ENCODE measurements at regions not wholly inside any gene's neighbourhood (a gene's known extent, or its start where the extent isn't known, plus 50 kb on each side); places are given as distances from the start of the nearest gene placed in this dataset.
"Not testable (repeated sequence)": the region's sequence is repeated elsewhere in the genome, so short reads cannot be mapped to it uniquely, and the experiment has no call there.

DNA sequence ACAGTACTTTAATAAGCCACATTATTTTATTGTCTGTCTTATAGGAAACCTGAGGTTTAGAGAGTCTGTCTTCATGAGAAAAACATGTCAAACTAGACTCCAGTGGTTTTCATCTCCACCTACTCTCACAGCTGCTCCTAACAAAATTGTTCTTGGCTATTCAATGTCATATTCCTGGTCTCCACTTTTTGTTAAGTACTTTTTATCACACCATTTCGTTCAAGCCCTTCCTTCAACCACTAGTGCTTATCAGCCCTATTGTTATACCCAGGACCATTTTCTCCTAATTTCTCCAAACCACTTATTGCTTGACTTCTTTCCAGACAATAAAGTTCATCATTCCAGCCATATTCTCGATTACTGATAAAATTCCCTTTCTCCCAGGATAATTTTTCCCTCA lies 1674.3 kb upstream of the AGA start:
- no peak for DNase-seq (ENCODE audit: low spot score)

DNA sequence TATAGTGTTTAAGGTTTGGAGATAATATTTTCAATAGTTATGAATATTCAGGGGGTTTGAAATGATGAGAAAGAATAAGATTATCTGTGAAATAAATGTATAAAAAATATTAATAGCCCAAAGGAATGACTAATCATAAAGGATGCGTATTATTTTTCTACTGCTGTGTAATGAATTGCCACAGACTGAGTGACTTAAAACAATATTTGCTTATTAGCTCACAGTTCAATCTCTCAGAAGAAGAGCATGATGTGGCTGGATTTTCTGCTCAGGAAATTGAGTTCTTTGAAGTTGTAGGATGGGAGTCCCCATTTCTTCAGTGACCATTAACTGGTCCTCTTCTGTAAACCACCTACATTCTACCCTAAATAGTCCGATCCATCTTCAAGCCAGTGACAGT lies 1680.8 kb upstream of the AGA start:
- DNase-seq (ENCODE audit: low spot score): no peak

DNA sequence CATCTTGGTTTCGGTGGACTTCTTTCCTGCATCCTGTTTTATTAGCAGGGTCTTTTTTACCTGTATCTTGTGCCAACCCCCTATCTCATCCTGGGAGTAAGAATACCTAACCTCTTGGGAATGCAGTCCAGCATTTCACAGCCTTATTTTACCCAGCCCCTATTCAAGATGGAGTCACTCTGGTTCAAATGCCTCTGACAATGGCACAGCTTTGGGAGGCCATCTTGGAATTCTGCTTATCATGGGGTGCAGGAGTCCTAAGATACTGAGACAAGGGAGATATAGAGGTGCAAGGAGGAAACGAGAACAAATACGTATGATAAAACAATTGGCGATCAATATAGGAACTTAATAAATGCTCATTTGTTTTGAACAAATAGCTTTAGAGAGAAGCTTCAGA lies 1682.2 kb upstream of the AGA start:
- DNase-seq (ENCODE audit: low spot score): no peak

DNA sequence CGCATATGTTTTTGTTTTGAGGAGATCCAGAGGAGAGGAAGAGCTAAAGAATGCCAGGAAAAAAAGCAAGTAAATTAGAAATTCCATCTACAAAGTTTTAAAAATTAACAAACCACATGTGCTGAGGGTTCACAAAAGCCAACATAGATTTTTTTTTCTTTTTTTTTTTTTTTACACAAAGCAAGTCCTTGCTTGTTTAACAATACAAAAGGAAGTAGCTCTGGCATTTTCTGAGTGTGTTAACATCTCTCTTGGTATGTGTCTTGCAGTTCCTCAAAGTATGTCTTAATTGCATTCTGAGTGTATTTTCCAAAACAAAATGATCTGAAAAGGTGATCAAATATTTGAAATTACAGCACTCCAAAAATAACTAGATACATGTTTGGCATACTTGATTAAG lies 1682.7 kb upstream of the AGA start:
- DNase-seq (ENCODE audit: low spot score): no peak

DNA sequence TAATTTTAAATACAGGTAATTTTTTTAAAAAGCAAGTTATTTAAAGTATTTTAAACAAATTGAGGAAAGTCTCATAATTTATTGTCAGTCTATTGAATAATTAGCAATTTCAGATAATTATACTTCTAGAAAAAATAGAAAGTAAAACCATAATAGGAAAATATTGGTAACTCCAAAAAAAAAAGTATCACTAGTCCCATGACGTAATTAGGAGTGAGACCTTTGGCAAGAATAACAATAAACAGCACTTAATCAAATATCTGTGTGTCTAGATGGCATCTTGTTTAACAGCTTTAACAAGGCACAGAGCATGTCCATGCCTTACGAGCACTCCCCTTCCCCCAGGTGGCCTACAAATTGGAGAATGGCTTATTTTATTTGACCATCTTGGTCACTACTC lies 1683.6 kb upstream of the AGA start:
- no peak for DNase-seq (ENCODE audit: low spot score)

DNA sequence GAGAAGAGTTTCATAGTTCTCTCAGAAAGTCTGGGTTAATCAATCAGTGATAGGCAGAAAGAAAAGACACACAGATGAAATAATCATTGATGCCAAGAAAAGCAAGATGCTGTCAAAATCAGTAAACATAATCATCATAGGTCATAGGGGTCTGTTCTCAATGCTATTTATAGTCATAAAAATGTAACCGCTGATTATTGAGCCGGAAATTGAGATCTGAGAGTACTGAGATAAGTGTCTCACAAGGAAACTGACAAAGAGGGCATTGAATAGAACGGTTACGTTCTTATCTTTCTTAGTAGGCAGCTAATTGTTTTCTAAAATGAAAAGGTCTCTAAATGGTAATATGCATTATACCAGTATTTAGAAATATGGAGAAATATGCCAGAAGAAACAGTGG lies 1686.1 kb upstream of the AGA start:
- DNase-seq (ENCODE audit: low spot score): no peak

DNA sequence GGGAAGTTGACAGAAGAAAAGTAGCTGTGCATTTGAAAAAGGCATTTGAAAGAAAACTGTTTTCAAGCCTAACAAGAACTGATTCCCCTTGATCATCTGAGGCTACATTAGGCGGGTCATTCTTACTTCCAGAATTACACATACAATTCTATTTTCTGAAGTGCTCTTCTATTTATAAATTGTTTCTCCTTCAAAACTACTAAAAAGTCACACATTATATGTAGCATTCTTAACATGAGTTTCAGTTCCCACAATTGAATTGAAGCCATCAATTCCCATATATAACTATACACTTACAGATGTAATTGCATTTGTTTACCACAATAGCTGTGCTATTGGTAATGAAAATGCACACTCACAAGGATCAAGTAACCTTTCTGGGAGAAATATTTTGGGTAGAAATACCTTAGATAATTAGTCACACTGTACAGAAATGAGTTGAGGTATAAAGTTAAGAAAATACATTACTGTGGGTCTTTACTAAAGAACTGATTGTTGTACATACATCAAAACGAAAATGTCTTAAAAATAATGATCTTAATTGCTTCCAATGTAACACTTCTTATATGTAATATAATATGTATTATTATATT lies 1688.0 kb upstream of the AGA start:
- no peak for DNase-seq (ENCODE audit: low spot score)

DNA sequence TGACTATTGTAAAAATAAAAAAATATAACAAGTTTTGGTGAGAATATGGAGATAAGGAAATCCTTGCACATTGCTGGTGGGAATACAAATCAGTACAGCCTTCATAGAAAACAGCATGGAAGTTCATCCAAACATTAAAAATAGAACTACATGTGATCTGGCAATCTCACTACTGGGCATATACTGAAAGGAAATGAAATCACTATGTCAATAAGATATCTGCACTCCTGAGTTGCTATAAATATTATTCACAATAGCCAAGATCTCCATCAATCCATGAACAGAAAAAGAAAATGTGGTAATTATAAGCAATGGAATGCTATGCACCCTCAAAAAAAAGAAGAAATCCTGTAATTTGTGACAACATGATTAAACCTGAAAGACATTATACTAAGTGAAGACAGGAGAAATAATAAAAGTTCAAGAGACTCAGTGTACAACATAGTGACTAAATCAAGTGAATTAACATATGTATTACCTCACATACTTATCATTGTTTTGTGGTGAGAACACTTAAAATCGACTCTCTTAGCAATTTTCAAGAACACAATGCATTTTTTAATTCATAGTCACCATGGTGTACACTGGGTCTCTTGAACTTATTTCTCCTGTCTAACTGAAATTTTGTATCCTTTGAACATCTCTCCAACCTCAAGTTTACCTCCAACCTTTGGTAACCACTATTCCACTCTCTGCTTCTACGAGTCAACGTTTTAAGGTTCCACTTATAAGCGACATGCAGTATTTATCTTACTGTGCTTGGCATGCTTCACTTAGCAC lies 1703.7 kb upstream of the AGA start:
- DNase-seq (ENCODE audit: low spot score): no peak

DNA sequence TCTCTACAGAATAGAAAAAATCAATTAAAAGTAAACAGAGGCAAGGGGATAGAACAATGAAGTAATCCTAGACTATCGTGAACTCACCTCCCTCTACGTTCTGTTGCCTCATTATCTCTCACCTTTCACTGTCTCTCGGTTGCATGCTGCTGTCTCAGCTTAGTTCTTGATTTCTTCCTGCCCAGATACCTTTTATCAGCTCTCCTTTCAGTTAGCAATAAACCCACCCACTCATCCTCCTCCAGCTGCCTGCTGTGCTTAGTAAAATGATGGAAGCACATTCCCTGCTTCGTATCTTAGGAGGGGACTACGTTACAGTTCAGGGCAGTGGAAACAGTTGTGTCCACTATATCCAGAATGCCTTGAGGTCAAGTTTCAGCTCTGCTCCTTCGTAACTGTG lies 1709.5 kb upstream of the AGA start:
- DNase-seq (ENCODE audit: low spot score): no peak

DNA sequence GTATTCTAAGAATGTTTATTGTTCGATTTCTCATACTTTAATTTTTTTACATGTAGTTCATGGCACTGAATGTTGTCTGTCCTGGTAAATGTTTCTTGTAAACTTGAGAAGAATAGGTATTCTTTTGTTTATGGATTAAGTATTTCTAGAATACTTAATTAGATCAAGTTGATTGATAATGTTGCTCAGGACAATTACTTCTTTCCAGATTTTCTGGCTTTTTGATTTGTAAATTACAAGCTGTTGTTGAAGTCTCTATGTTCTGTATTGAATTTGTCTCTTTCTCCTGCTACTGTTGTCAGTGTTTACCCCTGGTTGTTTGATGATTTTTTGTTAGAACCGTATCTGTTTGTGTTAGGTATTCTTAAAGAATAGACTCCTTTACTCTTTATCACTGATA lies 1720.9 kb upstream of the AGA start:
- DNase-seq (ENCODE audit: low spot score): no peak

DNA sequence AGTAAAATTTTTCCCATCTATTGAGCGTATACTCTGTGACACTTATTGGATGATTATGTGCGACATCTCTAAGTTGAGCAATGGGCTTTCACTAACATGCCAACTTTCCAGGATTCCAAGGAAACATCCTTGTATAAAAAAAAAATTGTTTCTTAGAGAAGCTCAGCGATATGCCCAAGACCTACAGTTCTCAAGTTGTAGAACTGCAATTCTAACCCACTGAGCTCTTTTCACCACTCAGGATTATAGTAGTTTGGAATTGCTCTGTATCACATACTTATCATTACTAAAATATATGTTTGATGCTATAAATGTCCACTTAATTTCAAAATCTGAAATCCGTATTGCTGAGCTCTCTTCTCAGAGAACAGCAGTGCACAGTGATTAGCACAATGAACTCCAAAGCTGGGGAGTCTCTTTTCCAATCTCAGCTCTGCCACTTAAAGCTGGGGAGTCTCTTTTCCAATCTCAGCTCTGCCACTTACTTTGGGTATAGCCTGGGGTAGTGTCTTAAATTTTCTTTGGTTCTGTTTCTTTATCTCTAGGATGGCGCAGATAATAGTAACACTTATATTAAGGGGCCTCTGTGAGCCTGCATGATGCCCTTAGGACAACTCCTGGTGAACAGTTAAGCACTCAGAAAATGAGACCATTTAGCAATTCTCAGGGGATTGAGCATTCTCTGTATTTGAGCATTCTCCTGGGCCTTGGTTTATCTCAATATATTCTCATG lies 1722.2 kb upstream of the AGA start:
- no peak for DNase-seq (ENCODE audit: low spot score)

DNA sequence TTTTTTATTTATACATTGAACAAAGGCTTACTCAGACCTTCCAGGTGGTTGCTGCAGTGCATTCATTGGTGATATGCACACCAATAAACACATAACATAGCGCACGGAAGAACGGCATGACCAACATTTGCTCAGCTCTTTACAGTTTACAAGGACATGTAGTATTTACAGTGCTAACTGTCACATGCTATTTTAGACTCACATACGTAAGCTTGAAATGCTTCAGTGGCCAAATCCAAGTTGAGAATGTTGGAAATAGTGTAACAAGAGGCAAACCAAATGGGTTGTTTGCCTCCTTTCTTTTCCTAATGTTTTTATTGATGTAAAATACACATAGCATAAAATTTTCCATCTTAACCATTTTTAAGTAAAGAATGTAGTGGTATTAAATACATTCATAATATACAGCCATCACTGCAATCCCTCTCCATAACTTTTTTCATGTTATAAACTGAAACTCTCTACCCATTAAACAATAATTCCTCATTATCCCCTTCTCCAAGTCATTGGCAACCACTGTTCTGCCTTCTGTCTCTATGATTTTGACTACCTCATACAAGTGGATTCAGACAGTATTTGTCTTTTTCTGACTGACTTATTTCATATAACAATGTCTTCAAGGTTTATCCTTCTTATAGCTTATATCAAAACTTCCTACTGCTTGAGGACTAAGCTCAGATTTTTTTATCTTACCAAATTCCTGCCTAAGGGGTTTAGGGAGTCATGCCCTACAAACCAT lies 1722.9 kb upstream of the AGA start:
- no peak for DNase-seq (ENCODE audit: low spot score)

DNA sequence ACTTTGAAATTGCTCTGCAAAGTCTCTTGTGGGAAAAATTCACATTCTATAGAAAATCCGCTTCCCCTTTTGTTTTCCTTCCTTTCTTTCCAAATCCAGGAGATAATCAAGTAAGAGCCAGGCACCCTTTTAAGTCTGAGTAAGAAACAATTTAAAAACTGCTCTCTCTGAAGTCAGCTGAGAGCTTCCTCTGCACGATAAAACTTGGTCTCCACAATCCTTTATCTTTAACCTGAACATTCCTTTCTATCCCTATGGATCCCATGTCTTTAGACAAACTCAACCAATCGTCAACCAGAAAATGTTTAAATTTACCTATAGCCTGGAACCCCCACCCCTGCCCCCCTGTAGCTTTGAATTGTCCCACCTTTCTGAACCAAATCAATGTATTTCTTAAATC lies 1723.6 kb upstream of the AGA start:
- no peak for DNase-seq (ENCODE audit: low spot score)

DNA sequence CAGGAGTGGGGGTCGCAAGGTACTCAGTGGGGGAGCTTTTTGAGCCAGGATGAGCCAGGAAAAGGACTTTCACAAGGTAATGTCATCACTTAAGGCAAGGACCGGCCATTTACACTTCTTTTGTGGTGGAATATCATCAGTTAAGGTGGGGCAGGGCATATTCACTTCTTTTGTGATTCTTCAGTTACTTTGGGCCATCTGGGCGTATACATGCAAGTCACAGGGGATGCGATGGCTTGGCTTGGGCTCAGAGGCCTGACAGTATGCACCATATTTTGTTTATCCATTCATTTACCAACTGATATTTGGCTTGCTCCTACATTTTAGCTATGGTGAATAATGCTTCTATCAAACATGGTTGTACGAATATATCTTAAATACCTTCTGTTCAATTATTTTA lies 1728.1 kb upstream of the AGA start:
- not testable (repeated sequence) for DNase-seq (ENCODE audit: low spot score)

DNA sequence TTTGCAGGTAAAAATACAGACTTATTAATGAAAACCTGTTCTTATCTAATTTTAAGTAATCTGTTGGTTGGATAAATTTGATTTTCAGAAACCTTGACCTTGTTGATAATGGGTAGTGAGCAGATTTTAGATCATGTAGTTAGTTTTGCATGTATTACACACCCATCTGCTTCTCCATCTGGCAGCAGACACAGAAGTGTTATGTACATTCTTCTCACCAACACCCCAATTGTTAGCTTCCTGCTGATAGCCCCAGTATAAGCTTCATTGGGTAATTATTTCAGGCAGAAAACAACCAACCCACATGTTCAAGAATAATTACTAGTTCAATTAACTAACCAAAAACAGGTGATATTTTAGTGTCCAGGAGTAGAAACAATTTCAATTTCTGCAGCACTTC lies 1740.5 kb upstream of the AGA start:
- no peak for DNase-seq (ENCODE audit: low spot score)

DNA sequence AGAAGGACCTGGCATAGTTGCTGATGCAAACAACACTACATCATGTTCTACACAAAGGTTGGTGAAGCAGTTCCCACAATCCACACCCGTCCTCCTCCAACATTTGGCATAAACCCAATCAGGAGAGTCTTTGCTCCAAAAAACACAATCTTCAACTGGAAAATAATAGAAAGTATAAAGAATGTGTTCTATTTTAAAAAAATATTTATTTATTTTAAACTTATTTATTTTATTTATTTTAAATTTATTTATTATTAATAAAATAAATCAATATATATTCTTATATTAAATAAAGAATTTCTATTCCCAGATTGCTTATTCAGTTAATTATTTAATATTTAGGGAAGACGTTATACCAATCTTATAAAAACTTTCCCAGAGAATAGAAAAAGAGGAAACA lies 1753.7 kb upstream of the AGA start:
- no peak for DNase-seq (ENCODE audit: low spot score)

DNA sequence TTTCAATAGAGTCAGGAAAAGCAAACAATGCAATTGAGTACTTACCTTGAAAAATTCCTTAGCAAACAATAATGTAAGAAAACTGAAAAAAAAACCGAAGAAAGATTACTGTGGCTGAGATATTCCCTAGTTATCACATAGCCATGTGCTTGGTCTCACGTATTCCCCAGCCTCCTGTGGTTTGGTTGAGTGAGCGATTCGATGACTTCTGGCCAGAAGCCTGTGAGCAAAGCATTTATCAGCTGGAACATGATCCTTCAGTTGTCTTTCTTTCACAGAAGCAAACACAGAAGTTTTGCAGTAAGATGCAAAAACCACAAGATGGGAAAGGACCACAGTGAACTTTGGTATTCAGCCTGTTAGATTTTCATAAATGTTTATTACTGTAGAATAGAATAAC lies 1754.3 kb upstream of the AGA start:
- DNase-seq (ENCODE audit: low spot score): no peak

DNA sequence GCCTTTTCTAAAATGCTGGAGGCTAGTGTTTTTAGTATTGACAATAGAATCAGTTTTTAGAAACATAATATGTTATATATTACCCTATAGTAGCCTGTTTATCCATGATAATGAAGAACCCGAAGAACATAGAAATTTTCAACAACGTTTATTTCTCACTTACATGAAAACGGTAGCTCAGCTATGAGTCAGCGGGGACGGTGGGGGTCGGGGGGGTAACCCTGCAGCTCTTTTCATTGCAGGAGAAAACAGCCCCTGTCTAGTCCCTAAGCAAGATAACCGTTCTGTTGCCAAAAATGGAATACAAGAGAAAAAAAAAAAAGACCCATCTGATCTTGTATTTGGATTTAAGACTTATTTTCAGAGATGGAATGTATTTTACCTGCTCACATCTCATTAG lies 1758.4 kb upstream of the AGA start:
- DNase-seq (ENCODE audit: low spot score): no peak

DNA sequence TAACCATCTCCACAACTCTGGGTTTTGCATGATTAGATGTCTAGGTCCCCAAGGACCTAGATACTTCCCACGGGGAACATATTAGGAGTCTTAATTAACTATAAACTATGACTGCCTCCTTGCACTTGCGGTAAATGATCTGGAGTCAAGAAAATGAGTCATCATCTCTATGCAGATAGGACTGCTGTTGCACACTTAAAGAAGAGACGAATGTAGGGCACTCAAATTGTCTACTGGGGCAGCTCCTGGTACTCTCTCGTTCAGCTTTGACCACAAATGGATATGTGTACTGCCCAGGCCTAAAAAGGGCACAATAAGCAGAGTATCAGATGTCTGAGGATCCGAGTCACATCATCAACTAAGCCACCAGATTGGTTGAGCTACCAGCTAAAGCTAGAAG lies 1783.4 kb upstream of the AGA start:
- DNase-seq (ENCODE audit: low spot score): no peak

DNA sequence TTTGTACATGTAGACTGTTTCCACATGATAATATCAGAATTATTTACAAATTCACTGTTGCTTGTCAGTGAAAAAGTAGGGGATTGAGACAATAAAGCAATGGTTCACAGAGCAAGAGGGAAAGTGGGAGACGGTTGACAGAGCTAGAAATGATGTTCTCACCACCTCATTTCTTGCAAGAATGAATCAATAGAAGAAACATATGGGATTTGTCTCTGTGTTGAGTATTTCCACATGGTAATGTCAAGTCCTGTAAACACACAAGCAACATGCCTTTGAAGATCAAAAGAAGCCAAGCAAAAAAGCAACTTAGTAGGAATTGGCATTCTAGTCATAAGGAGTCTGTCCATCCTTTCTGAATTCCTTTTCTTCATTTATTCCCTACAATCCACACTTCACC lies 1806.6 kb upstream of the AGA start:
- no peak for DNase-seq (ENCODE audit: low spot score)

DNA sequence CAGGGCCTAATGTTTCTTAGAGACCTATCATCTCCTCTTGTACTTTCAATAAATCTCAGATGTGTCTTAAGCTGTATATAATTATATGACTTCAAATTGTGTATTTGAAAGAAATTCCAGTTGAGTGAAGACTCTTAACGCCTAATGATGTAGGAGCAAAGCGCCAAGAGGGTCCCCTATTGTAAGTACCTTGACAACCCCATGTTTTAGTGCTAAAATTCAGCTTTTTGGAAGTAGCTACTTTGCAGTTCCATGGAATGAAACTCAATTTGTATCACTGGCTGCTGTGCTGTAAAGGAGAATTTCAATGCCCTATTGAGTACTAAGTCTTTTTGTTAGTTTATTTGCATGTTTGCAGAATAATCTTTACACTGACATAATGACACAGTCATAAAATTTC lies 1826.6 kb upstream of the AGA start:
- no peak for DNase-seq (ENCODE audit: low spot score)

DNA sequence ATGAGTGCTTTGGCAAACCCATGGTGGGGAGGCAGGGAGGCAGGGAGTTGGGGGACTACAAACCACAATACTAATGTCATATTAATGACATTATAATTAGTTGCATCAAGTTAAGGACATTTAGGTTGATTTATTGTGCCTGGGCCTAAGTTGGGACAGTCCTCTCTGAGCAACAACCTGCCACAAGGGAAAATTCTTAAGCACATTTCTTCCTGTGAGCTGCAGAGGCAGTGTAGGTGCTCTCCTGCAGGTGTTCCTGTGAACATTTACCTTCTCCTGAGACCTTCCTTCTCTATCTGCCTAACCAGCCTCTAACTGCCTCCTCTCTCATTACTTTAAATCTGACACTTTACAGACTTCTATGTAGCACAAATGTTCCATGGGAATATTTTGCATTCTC lies 1830.0 kb upstream of the AGA start:
- DNase-seq (ENCODE audit: low spot score): no peak

DNA sequence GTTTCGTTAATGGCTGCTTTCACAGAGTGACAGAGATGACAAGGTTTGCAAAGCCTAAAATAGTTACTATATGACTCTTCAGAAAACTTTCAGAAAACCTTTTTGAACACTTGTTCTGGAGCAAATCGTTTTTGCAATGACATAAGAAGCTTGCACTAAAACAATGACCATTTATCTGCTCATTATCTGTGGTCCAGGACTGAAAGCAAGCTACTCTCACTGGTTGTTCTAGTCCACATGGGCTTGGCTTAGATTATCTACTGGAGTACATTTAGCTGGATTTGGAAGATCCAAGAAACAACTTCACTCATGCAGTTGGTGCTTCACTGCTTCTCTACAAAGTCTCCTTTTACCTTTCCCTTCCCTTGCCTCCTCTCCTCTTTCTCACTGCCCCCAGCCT lies 1836.4 kb upstream of the AGA start:
- no peak for DNase-seq (ENCODE audit: low spot score)

All from left forelimb (tissue), 1 donor.